ENCODE measurements at regions not wholly inside any gene's neighbourhood (a gene's known extent, or its start where the extent isn't known, plus 50 kb on each side); places are given as distances from the start of the nearest gene placed in this dataset.

DNA sequence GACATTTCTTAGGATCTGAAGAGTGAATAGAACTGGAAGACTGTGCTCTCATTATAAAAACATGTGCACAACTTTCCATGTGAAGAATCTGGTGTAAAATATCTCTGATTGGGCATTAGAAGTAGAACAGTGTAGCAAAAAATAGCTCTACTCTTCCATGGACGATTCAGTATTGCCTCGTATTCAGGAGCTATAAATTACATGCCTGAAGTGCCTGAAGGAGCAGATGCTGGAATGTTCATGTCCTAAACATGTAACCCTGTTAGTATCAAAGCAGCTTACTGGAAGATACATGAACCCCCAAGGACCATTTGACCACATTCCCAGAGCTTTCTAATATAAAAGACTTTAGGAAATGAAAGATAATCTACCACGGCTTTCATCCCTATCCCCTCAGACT lies 528.9 kb downstream of the DACH1 start:
- TF ChIP-seq YY1 (IDR thresholded peaks at IDR 0.05; ENCODE audit: insufficient read depth, insufficient read length) (no peak), ZNF274 (IDR thresholded peaks at IDR 0.05; ENCODE audit: low read depth, low read length) (no peak), SUZ12 (IDR thresholded peaks at IDR 0.05; ENCODE audit: extremely low read depth, insufficient read depth, insufficient read length) (no peak)
